IPS-NIHi7 (cell line): ENCODE measurements at regions not wholly inside any gene's neighbourhood (a gene's known extent, or its start where the extent isn't known, plus 50 kb on each side); places are given as distances from the start of the nearest gene placed in this dataset.
"Not testable (repeated sequence)": the region's sequence is repeated elsewhere in the genome, so short reads cannot be mapped to it uniquely, and the experiment has no call there.

Source experiments
- DNase-seq: peaks from one replicate; pipeline ENCODE4 v3.0.0; 2012; ENCODE audit warnings: mixed read lengths; ENCODE audit errors: extremely low spot score

- DNase-seq = no peak
Observed at GRCh38 chr4:43089730-43090129, 197.2 kb downstream of the GRXCR1 start.

GRCh38 chr4:43103048-43103447, 210.5 kb downstream of the GRXCR1 start:
- no peak for DNase-seq

GRCh38 chr4:43112139-43112538, 219.6 kb downstream of the GRXCR1 start:
- no peak for DNase-seq

GRCh38 chr4:43113196-43113595, 220.7 kb downstream of the GRXCR1 start:
- no peak for DNase-seq

GRCh38 chr4:43126595-43126994, 234.1 kb downstream of the GRXCR1 start:
- no peak for DNase-seq

DNA sequence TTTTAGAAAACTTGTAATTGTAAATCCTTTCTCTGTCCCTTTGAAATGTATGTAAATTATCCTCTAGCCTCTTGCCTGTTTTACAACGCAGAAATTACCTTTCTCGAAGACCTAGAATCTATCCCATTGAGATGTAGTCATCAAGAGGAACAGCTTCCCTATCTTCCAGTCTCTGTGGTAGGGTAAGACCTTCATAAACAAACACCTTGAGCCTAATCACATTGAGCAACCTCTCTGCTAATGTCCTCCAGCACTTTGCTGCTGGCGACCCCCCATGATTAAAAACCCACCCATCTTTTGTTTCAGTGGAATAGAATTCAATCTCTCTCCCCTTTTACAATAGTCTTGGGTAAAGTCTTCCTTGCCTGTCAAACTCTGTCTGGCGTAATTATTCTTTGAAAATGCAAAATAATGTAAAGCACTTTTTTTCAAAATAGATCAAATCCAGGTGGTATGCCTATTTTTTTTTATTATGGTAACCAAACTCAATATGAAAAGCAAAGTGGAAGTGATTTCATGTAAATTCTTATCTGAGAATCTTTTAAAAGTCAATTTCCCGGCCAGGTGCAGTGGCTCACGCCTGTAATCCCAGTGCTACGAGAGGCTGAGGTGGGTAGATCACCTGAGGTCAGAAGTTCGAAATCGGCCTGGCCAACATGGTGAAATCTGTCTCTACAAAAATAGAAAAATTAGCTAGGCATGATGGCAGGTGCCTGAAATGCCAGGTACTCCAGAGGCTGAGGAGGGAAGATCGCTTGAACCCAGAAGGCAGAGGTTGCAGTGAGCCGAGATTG, 237.9 kb downstream of the GRXCR1 start:
- no peak for DNase-seq

DNA sequence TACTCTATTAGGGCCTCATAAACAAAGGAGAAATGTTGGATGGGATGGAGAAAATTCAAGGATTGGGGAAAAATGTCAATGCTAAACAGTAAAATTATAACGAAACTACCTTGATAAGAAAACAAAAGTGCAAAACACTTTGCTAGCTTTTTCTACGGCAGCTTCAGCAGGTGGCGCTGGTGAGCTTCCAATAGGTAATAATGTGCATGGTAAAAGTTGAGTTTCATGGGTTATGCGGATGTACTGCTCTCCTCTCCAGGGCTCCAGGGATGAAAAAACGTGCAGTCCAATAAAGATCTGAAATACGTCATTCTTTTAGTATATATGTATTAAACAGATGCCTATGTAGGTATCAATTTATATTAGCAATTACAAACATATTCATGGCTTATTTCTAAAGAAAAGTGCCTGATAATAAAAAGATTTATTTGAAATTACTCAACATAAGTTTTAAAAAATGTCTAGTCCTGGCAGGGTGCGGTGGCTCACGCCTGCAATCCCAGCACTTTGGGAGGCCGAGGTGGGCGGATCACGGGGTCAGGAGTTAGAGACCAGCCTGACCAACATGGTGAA, 239.6 kb downstream of the GRXCR1 start:
- DNase-seq = peak; percentile 40

- DNase-seq = no peak
Observed at GRCh38 chr4:43133566-43133965, 241.1 kb downstream of the GRXCR1 start.

GRCh38 chr4:43136752-43137151, 244.2 kb downstream of the GRXCR1 start:
- DNase-seq = no peak

- DNase-seq = no peak
Observed at GRCh38 chr4:43146198-43146597, 253.7 kb downstream of the GRXCR1 start.

- no peak for DNase-seq
Observed at GRCh38 chr4:43148481-43148880, 256.0 kb downstream of the GRXCR1 start.

- DNase-seq = no peak
Observed at GRCh38 chr4:43163101-43163792, 270.7 kb downstream of the GRXCR1 start.

- no peak for DNase-seq
Observed at GRCh38 chr4:43189741-43190140, 297.2 kb downstream of the GRXCR1 start.

DNA sequence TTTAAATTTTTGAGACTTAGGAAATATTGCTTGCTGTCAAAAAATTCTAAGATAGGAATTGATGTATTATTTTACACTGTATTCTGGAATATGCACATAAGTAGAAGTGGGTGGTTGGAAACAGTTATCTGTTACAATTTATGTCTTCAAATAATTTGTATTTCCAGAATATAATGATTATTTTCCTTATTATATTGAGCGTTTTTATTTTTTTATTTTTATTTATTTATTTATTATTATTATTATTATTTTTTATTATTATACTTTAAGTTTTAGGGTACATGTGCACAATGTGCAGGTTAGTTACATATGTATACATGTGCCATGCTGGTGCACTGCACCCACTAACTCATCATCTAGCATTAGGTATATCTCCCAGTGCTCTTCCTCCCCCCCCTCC, 320.1 kb downstream of the GRXCR1 start:
- not testable (repeated sequence) for DNase-seq

DNA sequence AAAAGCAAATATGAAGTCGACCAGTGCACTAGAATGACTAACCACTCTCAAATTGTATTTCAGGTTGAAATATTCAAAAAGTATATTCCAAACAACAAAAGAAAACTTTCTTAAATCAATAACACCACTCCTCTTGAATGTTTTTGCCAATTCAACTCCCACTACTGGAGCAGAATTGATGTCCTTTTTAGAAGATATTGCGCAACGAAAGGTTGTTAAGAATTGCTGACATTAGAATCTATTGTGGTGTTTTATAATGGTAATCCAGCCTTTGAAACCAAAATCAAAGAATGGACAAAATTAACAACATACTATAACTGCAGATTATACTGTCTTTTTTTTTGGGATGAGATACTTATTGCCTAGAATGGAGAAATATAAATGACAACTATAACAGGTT, 331.3 kb downstream of the GRXCR1 start:
- DNase-seq = no peak

DNA sequence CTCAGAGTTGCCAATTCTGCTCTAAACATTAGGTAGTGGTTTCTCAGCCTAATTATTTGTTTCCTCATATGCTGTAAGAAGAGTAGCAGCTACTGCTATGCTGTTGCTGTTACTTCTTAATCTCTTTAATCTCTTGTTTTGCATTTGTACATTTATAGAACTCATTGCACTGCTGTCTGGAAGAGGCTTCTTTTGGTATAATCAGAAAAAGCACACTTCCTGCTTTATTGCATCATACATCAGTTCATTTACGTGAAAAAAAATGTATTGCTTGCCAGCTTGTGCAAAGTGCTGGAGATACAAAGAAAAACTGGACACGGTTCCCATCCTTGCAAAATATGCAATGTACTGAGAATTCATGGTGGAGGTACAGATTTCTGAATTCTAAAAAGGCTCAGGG, 332.0 kb downstream of the GRXCR1 start:
- DNase-seq = no peak

DNA sequence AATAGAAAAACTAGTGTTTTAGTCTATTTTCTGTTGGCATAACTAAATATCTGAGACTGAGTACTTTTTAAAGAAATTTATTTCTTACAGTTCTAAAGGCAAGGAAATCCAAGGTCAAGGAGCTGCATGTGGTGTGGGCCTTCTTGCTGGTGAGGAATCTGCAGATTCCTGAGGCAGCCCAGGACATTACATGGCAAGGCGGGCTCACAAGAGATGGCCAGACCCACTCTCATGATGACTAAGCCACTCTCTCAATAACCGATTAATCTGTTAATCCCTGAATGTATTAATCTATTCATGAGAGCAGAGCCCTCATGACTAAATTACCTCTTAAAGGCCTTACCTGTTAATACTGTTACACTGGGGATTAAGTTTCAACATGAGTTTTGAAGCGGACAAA, 340.8 kb downstream of the GRXCR1 start:
- no peak for DNase-seq

- DNase-seq = no peak
Observed at GRCh38 chr4:43234626-43235415, 342.3 kb downstream of the GRXCR1 start.

DNA sequence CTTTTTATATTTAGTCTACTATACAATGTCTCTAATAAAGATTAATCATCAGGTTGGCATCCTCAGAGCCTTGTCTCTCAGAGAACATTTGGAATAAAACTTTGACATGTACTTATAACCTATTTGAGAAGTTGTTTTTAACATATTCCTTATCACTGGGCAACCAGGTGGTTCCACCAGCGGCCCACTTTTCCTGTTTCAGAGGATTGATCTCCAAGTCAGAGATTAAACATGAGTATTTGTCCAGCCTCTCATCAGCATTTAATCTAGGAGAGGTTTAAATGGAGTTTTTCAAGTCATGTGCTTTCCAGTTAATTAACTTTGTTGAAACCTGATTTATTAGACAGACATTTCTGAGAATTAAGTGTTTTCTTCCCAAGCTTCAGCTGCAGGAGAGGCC, 345.5 kb downstream of the GRXCR1 start:
- DNase-seq = no peak

DNA sequence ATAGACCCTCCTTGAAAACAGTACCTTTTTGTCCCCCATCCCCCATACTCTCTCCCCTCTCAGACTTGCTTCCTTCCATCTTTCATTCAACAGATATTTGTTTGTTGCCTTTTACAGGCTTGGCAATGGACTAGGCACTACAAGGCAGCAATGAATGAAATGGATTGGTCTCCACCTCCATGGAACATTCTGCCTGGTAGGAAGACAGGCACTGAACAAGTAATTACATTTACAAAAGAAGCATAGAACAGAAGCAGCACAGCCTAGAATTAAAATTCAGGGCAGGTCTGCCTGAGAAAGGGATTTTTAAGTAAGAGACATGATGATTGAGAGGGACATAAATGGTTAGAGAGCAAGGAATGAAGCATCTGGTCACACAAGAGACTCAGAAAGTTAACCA, 346.1 kb downstream of the GRXCR1 start:
- no peak for DNase-seq

GRCh38 chr4:43241104-43241503, 348.6 kb downstream of the GRXCR1 start:
- DNase-seq = no peak

- no peak for DNase-seq
Observed at GRCh38 chr4:43242606-43243005, 350.1 kb downstream of the GRXCR1 start.
